Gastroesophageal sphincter (tissue), 3 donors: ENCODE measurements at regions not wholly inside any gene's neighbourhood (a gene's known extent, or its start where the extent isn't known, plus 50 kb on each side); places are given as distances from the start of the nearest gene placed in this dataset.

Source experiments
- EP300 ChIP-seq: sonication (generic); formaldehyde crosslinking; IDR thresholded peaks from one replicate; pipeline ENCODE4 v1.6.1; 2017; ENCODE audit warnings: antibody characterized with exemption, mild to moderate bottlenecking
- POLR2A ChIP-seq, 2 donors: fragments of 450-650 bp; IDR thresholded peaks; one replicate each; pipeline ENCODE4 v1.6.1; 2017; ENCODE audit warnings: antibody characterized with exemption in 2 of 2, mild to moderate bottlenecking in 2 of 2, moderate library complexity in 1 of 2
- POLR2AphosphoS5 ChIP-seq: sonication (generic); formaldehyde crosslinking; IDR thresholded peaks from one replicate; pipeline ENCODE4 v1.6.1; 2017; ENCODE audit warnings: antibody characterized with exemption
- TF ChIP-seq, protein P1 (sequence below), 4 experiments: fragments of 200-600 bp in 2 of 4; fragments of 450-650 bp in 2 of 4; sonication (generic) in 1 of 4; IDR thresholded peaks; one replicate each; pipeline ENCODE4 v1.5.1; 2017 to 2019; ENCODE audit warnings: antibody characterized with exemption in 4 of 4, mild to moderate bottlenecking in 2 of 4, moderate library complexity in 2 of 4

DNA sequence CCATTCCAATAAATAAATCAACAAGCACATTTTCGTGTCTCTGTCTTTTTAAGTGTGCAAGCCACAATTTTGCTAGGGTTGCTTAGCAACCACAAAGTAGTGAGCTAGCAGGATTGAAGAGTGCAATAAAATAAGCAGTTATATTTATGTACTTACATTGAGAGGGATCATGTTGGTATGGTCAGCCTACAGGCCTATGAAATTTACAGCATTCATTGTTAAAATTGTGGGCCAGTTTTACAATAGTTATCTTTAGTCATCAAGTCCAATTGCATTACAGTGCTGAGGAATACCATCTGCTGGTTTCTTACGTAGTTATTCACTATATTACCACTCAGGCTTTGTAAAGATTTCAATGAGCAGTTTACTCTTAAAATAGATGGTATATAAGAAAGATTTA lies 192.5 kb upstream of the POT1 start:
- TF ChIP-seq POLR2A (IDR thresholded peaks at IDR 0.05), result no peak
- TF ChIP-seq, protein P1, sequence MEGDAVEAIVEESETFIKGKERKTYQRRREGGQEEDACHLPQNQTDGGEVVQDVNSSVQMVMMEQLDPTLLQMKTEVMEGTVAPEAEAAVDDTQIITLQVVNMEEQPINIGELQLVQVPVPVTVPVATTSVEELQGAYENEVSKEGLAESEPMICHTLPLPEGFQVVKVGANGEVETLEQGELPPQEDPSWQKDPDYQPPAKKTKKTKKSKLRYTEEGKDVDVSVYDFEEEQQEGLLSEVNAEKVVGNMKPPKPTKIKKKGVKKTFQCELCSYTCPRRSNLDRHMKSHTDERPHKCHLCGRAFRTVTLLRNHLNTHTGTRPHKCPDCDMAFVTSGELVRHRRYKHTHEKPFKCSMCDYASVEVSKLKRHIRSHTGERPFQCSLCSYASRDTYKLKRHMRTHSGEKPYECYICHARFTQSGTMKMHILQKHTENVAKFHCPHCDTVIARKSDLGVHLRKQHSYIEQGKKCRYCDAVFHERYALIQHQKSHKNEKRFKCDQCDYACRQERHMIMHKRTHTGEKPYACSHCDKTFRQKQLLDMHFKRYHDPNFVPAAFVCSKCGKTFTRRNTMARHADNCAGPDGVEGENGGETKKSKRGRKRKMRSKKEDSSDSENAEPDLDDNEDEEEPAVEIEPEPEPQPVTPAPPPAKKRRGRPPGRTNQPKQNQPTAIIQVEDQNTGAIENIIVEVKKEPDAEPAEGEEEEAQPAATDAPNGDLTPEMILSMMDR (IDR thresholded peaks at IDR 0.05), result no peak
- TF ChIP-seq POLR2AphosphoS5, result no peak
- no peak for TF ChIP-seq EP300
